ENCODE measurements at regions not wholly inside any gene's neighbourhood (a gene's known extent, or its start where the extent isn't known, plus 50 kb on each side); places are given as distances from the start of the nearest gene placed in this dataset.

DNA sequence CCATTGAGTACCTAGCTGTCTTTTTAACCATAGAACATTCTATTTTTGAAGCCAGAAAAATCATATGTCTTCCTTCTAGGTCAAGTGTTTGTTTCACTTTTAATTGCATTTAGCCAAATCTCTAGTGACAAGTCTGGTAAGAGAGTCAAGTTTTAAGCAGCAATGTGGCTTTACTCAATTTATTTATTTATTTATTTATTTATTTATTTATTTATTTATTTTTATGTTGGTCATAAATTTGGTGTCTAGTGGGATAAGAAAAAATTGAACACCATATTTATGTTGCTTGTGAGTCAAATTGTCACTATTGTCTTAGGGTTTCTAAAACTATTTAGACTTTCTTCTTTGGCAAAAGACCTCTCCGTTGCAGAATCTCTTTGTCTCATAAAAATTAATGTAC lies 174.5 kb upstream of the BCHE start:
- Histone ChIP-seq H3K4me2 (ENCODE audit: extremely low read depth, insufficient read depth, low read length) (no peak overlapping the region), H3K27me3 (ENCODE audit: control insufficient read depth, insufficient read depth, low read length) (no peaks in the 10 kb centered on the region), H4K20me1 (ENCODE audit: control insufficient read depth, extremely low read depth, insufficient read depth, low read length) (no peaks in the 10 kb centered on the region), H3K4me3 (replicated peaks in 1 of 4; ENCODE audit: control extremely low read depth in 1 of 4, insufficient read depth in 1 of 4, low read depth in 3 of 4, low read length in 4 of 4) (no peak overlapping the region), H3K27ac (ENCODE audit: insufficient read depth, low read length) (no peak overlapping the region), H3K36me3 (ENCODE audit: control insufficient read depth, insufficient read depth, low read length) (no peaks in the 10 kb centered on the region), H3K79me2 (ENCODE audit: control insufficient read depth, insufficient read depth, low read length) (no peaks in the 10 kb centered on the region), H3K9me3 (ENCODE audit: control insufficient read depth, insufficient read depth, low read depth, low read length) (no peaks in the 10 kb centered on the region), H3K9ac (ENCODE audit: insufficient read depth, low read length) (no peak overlapping the region), H2AFZ (ENCODE audit: low read length) (no peak overlapping the region), H3K4me1 (ENCODE audit: control insufficient read depth, extremely low read depth, insufficient read depth, low read length) (no peaks in the 10 kb centered on the region)
- DNase-seq (ENCODE audit: low read depth in 2 of 2) = no peak
- TF ChIP-seq, protein P1, sequence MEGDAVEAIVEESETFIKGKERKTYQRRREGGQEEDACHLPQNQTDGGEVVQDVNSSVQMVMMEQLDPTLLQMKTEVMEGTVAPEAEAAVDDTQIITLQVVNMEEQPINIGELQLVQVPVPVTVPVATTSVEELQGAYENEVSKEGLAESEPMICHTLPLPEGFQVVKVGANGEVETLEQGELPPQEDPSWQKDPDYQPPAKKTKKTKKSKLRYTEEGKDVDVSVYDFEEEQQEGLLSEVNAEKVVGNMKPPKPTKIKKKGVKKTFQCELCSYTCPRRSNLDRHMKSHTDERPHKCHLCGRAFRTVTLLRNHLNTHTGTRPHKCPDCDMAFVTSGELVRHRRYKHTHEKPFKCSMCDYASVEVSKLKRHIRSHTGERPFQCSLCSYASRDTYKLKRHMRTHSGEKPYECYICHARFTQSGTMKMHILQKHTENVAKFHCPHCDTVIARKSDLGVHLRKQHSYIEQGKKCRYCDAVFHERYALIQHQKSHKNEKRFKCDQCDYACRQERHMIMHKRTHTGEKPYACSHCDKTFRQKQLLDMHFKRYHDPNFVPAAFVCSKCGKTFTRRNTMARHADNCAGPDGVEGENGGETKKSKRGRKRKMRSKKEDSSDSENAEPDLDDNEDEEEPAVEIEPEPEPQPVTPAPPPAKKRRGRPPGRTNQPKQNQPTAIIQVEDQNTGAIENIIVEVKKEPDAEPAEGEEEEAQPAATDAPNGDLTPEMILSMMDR (conservative IDR thresholded peaks at IDR 0.05 in 1 of 2, IDR thresholded peaks at IDR 0.05 in 1 of 2; ENCODE audit: low read depth in 1 of 2, low read length in 2 of 2) = no peak
- no peak for TF ChIP-seq EZH2 (IDR thresholded peaks at IDR 0.05; ENCODE audit: low read length, missing control alignments)

DNA sequence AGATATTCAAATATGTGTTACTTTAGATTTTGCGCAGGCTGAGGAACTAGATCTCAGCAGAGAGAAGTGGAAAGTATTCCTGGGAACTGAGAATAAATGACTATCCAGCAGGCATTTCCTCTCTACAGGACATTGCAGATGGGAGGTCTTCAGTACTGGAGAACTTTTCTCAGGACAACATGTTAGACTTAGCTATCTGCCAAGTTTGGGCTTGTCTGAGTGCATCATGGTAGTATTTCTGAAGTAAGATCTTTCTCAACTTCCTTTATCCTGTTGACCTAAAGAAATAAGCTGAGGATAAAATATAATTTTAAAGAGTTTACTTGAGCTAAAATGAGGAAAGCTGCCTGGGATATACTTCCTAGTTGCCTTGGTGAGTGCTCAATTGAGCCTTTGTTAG lies 167.9 kb upstream of the BCHE start:
- DNase-seq (ENCODE audit: low read depth in 2 of 2) = no peak
- no peaks in the 10 kb centered on the region for H3K27me3 ChIP-seq (ENCODE audit: control insufficient read depth, insufficient read depth, low read length)
- no peak for TF ChIP-seq EZH2 (IDR thresholded peaks at IDR 0.05; ENCODE audit: low read length, missing control alignments)
- TF ChIP-seq, protein P1 (conservative IDR thresholded peaks at IDR 0.05 in 1 of 2, IDR thresholded peaks at IDR 0.05 in 1 of 2; ENCODE audit: low read depth in 1 of 2, low read length in 2 of 2) = no peak
- H3K9ac ChIP-seq (ENCODE audit: insufficient read depth, low read length) = no peak overlapping the region
- H3K79me2 ChIP-seq (ENCODE audit: control insufficient read depth, insufficient read depth, low read length) = no peaks in the 10 kb centered on the region
- no peaks in the 10 kb centered on the region for H4K20me1 ChIP-seq (ENCODE audit: control insufficient read depth, extremely low read depth, insufficient read depth, low read length)
- no peak overlapping the region for H3K27ac ChIP-seq (ENCODE audit: insufficient read depth, low read length)
- H3K36me3 ChIP-seq (ENCODE audit: control insufficient read depth, insufficient read depth, low read length) = no peaks in the 10 kb centered on the region
- no peak overlapping the region for H3K4me2 ChIP-seq (ENCODE audit: extremely low read depth, insufficient read depth, low read length)
- H3K4me1 ChIP-seq (ENCODE audit: control insufficient read depth, extremely low read depth, insufficient read depth, low read length) = no peaks in the 10 kb centered on the region
- H3K4me3 ChIP-seq (replicated peaks in 1 of 4; ENCODE audit: control extremely low read depth in 1 of 4, insufficient read depth in 1 of 4, low read depth in 3 of 4, low read length in 4 of 4) = no peak overlapping the region
- H2AFZ ChIP-seq (ENCODE audit: low read length) = no peak overlapping the region
- no peaks in the 10 kb centered on the region for H3K9me3 ChIP-seq (ENCODE audit: control insufficient read depth, insufficient read depth, low read depth, low read length)

DNA sequence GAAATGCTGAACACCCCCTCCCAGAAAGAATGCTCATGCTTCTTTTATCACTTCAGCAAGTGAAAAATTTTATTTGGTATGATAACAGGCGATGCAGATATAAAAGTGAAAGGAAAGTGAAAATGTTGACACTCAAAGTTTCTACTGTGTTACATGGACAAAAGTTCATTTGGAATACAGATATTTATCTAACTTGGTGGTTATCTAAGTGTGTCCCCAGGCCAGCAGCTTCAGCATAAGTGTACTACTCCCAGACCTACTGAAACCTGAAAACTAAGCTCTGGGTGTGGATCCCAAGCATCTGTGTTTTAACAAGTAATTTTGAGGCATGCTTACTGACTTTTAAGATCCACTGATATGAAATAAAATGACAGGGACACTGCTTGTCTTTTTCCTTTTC lies 157.1 kb upstream of the BCHE start:
- TF ChIP-seq, protein P1 (conservative IDR thresholded peaks at IDR 0.05 in 1 of 2, IDR thresholded peaks at IDR 0.05 in 1 of 2; ENCODE audit: low read depth in 1 of 2, low read length in 2 of 2) = no peak
- no peak for TF ChIP-seq EZH2 (IDR thresholded peaks at IDR 0.05; ENCODE audit: low read length, missing control alignments)
- no peaks in the 10 kb centered on the region for H3K4me1 ChIP-seq (ENCODE audit: control insufficient read depth, extremely low read depth, insufficient read depth, low read length)
- H3K27me3 ChIP-seq (ENCODE audit: control insufficient read depth, insufficient read depth, low read length) = no peaks in the 10 kb centered on the region
- no peaks in the 10 kb centered on the region for H3K79me2 ChIP-seq (ENCODE audit: control insufficient read depth, insufficient read depth, low read length)
- no peak overlapping the region for H2AFZ ChIP-seq (ENCODE audit: low read length)
- no peak overlapping the region for H3K27ac ChIP-seq (ENCODE audit: insufficient read depth, low read length)
- no peak overlapping the region for H3K4me3 ChIP-seq (replicated peaks in 1 of 4; ENCODE audit: control extremely low read depth in 1 of 4, insufficient read depth in 1 of 4, low read depth in 3 of 4, low read length in 4 of 4)
- no peaks in the 10 kb centered on the region for H4K20me1 ChIP-seq (ENCODE audit: control insufficient read depth, extremely low read depth, insufficient read depth, low read length)
- H3K9ac ChIP-seq (ENCODE audit: insufficient read depth, low read length) = no peak overlapping the region
- no peak for DNase-seq (ENCODE audit: low read depth in 2 of 2)
- no peak overlapping the region for H3K4me2 ChIP-seq (ENCODE audit: extremely low read depth, insufficient read depth, low read length)
- H3K36me3 ChIP-seq (ENCODE audit: control insufficient read depth, insufficient read depth, low read length) = no peaks in the 10 kb centered on the region
- no peaks in the 10 kb centered on the region for H3K9me3 ChIP-seq (ENCODE audit: control insufficient read depth, insufficient read depth, low read depth, low read length)
